Activated T-cell treated with anti-CD3 and anti-CD28 coated beads, Interleukin-2, amount 50 U/mL, for 72 hours (primary cell): ENCODE measurements at regions not wholly inside any gene's neighbourhood (a gene's known extent, or its start where the extent isn't known, plus 50 kb on each side); places are given as distances from the start of the nearest gene placed in this dataset.

ENCODE experiments used
- ATAC-seq, 2 donors: fragments of 150-1000 bp; cut with Tn5 transposase; replicated peaks in 1 of 2; 2 replicates each; pipeline ENCODE4 v1.10.0; 2021; ENCODE audit warnings: moderate library complexity in 2 of 2, mild to moderate bottlenecking in 1 of 2
- DNase-seq, 2 donors: peaks; one replicate each; pipeline ENCODE4 v3.0.0; 2021 to 2022; ENCODE audit warnings: mixed read lengths in 1 of 2
- H3K27ac Mint-ChIP-seq: one replicate; pipeline ENCODE4 v1.8.0; 2022; ENCODE audit warnings: mild to moderate bottlenecking, moderate library complexity, mixed read lengths
- H3K27me3 Mint-ChIP-seq: one replicate; pipeline ENCODE4 v1.8.0; 2022; ENCODE audit warnings: low read depth, mixed read lengths
- H3K36me3 Mint-ChIP-seq, 2 donors: one replicate each; pipeline ENCODE4 v1.8.0; 2022; ENCODE audit warnings: mixed read lengths in 2 of 2, mild to moderate bottlenecking in 1 of 2; ENCODE audit not compliant: insufficient read depth in 2 of 2
- H3K4me1 Mint-ChIP-seq: one replicate; pipeline ENCODE4 v1.8.0; 2022; ENCODE audit warnings: low read depth, mixed read lengths
- H3K4me3 Mint-ChIP-seq, 2 donors: one replicate each; pipeline ENCODE4 v1.8.0; 2022; ENCODE audit warnings: mild to moderate bottlenecking in 2 of 2, mixed read lengths in 2 of 2, moderate library complexity in 2 of 2
- H3K9me3 Mint-ChIP-seq, 2 donors: one replicate each; pipeline ENCODE4 v1.8.0; 2022; ENCODE audit warnings: mixed read lengths in 2 of 2

- no peak for ATAC-seq
- Mint-ChIP-seq H3K4me3 (no peak overlapping the region), H3K9me3 (peaks cover 10 to 14% of the 10 kb centered on the region in 2 donors), H3K4me1 (no peaks in the 10 kb centered on the region), H3K27me3 (no peaks in the 10 kb centered on the region), H3K27ac (no peak overlapping the region), H3K36me3 (peaks cover 5 to 20% of the 10 kb centered on the region in 2 donors)
- no peak for DNase-seq
These were observed 328.5 kb downstream of the CDH26 start for GRCh38 chr20:60286764-60287163.

- Mint-ChIP-seq H3K4me3 (no peak overlapping the region), H3K9me3 (peaks cover 11 to 14% of the 10 kb centered on the region in 2 donors), H3K4me1 (peaks cover 5% of the 10 kb centered on the region), H3K27ac (no peak overlapping the region), H3K36me3 (peaks cover 6 to 17% of the 10 kb centered on the region in 2 donors), H3K27me3 (no peaks in the 10 kb centered on the region)
- ATAC-seq = no peak
- no peak for DNase-seq
These were observed 330.7 kb downstream of the CDH26 start for GRCh38 chr20:60288945-60289344.

- H3K9me3 Mint-ChIP-seq = peaks cover 14% of the 10 kb centered on the region in 2 donors
- H3K36me3 Mint-ChIP-seq = peaks cover 9 to 14% of the 10 kb centered on the region in 2 donors
- no peak overlapping the region for H3K27ac Mint-ChIP-seq
- DNase-seq = no peak
- H3K4me1 Mint-ChIP-seq = peaks cover 5% of the 10 kb centered on the region
- no peak overlapping the region for H3K4me3 Mint-ChIP-seq
- no peak for ATAC-seq
- H3K27me3 Mint-ChIP-seq = no peaks in the 10 kb centered on the region
These were observed 333.8 kb downstream of the CDH26 start for GRCh38 chr20:60292001-60292520.

DNA sequence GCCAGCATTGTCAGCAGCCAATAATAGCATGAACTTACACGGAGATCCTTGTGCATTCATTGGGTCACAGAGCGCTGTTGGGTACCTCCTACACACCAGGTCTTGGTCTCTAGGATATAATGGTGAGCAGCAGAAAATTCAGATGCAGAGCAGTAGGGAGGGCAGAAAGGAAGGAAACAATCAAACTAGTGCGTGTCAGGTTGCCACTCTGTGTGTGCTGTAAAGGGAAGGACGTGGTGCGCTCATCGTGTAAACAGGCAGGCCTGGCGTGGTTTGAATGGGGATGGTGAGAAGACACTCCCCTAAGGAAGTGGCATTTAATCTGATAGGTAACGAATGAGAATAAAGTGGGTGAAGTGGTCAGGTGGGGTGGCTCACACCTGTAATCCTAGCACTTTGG is 336.4 kb downstream of the CDH26 start:
- DNase-seq (no peak), ATAC-seq (no peak)
- Mint-ChIP-seq H3K4me3 (no peak overlapping the region), H3K4me1 (peaks cover 5% of the 10 kb centered on the region), H3K9me3 (peaks cover 12 to 14% of the 10 kb centered on the region in 2 donors), H3K36me3 (peaks cover 9 to 14% of the 10 kb centered on the region in 2 donors), H3K27ac (no peak overlapping the region), H3K27me3 (no peaks in the 10 kb centered on the region)

DNA sequence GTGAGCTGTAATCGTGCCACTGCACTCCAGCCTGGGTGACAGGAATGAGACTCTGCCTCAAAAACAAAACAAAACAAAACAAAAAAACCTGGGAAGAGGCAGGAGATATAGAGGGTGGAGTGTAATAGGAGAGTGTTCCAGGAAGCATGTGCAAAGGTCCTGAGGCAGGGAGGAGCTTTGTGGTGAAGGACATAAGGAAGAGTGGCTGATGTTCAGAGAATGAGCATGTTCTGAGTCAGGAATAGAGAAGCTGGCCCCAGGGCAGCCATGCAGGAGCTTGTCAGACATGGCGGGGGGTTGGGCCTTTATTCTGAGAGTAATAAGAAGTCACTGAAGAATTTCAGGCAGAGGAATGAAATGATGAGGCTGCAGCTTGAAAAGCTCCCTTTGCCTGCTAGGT is 337.0 kb downstream of the CDH26 start:
- H3K27me3 Mint-ChIP-seq = no peaks in the 10 kb centered on the region
- no peak overlapping the region for H3K27ac Mint-ChIP-seq
- H3K9me3 Mint-ChIP-seq = peaks cover 12 to 13% of the 10 kb centered on the region in 2 donors
- DNase-seq = no peak
- H3K36me3 Mint-ChIP-seq = peaks cover 9 to 14% of the 10 kb centered on the region in 2 donors
- H3K4me3 Mint-ChIP-seq = no peak overlapping the region
- no peak for ATAC-seq
- peaks cover 5% of the 10 kb centered on the region for H3K4me1 Mint-ChIP-seq

DNA sequence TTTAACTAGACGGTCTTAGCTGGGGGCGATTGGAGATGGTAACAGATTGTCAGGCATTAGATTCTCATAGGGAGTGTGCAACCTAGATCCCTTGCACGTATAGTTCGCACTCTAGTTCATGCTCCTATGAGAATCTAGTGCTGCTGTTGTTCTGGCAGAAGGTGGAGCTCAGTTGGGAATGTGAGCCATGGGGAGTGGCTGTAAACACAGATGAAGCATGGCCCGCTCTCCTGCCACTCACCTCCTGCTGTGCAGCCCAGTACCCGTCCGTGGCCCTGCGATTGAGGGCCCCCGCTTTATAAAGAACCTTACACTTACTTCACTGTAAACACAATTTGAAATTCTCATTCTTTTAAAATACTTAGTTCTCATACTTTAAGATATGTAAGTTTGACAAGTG is 339.4 kb downstream of the CDH26 start:
- no peak overlapping the region for H3K4me3 Mint-ChIP-seq
- peaks cover 0 to 2% of the 10 kb centered on the region in 2 donors for H3K36me3 Mint-ChIP-seq
- H3K9me3 Mint-ChIP-seq = peaks cover 0 to 3% of the 10 kb centered on the region in 2 donors
- no peak for DNase-seq
- no peak for ATAC-seq
- H3K27me3 Mint-ChIP-seq = no peaks in the 10 kb centered on the region
- H3K4me1 Mint-ChIP-seq = no peaks in the 10 kb centered on the region
- no peak overlapping the region for H3K27ac Mint-ChIP-seq

DNA sequence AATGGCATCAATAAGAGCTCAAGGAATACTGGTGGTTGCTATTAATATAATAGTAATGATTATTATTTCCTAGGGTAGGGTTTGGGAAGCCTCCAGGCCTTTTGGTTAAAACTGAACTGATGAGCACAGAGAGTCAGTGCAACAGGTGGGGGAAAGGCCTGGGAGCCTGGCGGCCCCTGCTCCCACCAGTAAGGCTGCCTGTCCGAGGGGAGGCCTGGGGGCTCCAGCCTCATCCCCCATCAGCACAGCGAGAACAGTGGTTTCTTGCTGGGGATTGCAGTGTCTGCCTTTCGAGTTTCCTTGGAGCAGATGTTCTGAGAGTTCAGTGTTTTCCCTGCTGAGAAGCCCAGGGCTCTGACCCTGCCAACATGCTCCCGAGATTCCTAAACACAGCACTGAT is 340.4 kb downstream of the CDH26 start:
- DNase-seq = no peak
- ATAC-seq = no peak
- H3K9me3 Mint-ChIP-seq = peaks cover 0 to 3% of the 10 kb centered on the region in 2 donors
- no peak overlapping the region for H3K4me3 Mint-ChIP-seq
- no peaks in the 10 kb centered on the region for H3K4me1 Mint-ChIP-seq
- H3K36me3 Mint-ChIP-seq = peaks cover 0 to 2% of the 10 kb centered on the region in 2 donors
- H3K27me3 Mint-ChIP-seq = no peaks in the 10 kb centered on the region
- H3K27ac Mint-ChIP-seq = no peak overlapping the region

- Mint-ChIP-seq H3K27me3 (no peaks in the 10 kb centered on the region), H3K9me3 (no peaks in the 10 kb centered on the region), H3K27ac (no peak overlapping the region), H3K4me1 (no peaks in the 10 kb centered on the region), H3K4me3 (no peak overlapping the region), H3K36me3 (no peaks in the 10 kb centered on the region)
- no peak for ATAC-seq
- no peak for DNase-seq
These were observed 341.7 kb downstream of the CDH26 start for GRCh38 chr20:60299951-60300350.

- H3K4me3 Mint-ChIP-seq = no peak overlapping the region
- no peaks in the 10 kb centered on the region for H3K27me3 Mint-ChIP-seq
- no peak for DNase-seq
- no peak overlapping the region for H3K27ac Mint-ChIP-seq
- H3K4me1 Mint-ChIP-seq = no peaks in the 10 kb centered on the region
- ATAC-seq = no peak
- no peaks in the 10 kb centered on the region for H3K36me3 Mint-ChIP-seq
- H3K9me3 Mint-ChIP-seq = no peaks in the 10 kb centered on the region
These were observed 342.2 kb downstream of the CDH26 start for GRCh38 chr20:60300374-60300773.

- H3K4me3 Mint-ChIP-seq = no peak overlapping the region
- no peaks in the 10 kb centered on the region for H3K9me3 Mint-ChIP-seq
- no peak overlapping the region for H3K27ac Mint-ChIP-seq
- no peaks in the 10 kb centered on the region for H3K36me3 Mint-ChIP-seq
- ATAC-seq (no peak), DNase-seq (no peak)
- no peaks in the 10 kb centered on the region for H3K4me1 Mint-ChIP-seq
- no peaks in the 10 kb centered on the region for H3K27me3 Mint-ChIP-seq
These were observed 344.7 kb downstream of the CDH26 start for GRCh38 chr20:60302875-60303274.

- ATAC-seq (no peak), DNase-seq (no peak)
- no peaks in the 10 kb centered on the region for H3K9me3 Mint-ChIP-seq
- no peaks in the 10 kb centered on the region for H3K36me3 Mint-ChIP-seq
- H3K4me3 Mint-ChIP-seq = no peak overlapping the region
- no peak overlapping the region for H3K27ac Mint-ChIP-seq
- no peaks in the 10 kb centered on the region for H3K27me3 Mint-ChIP-seq
- H3K4me1 Mint-ChIP-seq = no peaks in the 10 kb centered on the region
These were observed 345.9 kb downstream of the CDH26 start for GRCh38 chr20:60304026-60304590.

DNA sequence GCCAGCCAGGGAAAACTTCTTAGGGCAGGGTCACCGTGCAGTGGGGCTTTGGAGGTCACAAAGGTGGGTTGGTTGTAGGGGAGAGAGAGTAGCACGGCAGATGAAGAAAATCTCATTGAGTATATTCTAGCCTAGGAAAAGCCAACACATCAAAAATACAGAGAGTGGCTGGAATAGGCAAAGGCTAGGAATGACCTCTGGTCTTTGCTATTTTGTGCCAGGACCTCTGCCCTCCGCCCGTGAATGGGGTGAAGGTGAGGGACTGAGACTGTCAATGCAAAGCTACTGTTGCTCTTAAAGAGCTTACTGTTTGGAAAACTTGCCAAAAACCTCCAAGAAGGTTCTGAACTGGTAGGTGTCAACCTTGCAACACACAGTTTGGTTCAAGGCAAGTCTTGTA is 346.7 kb downstream of the CDH26 start:
- Mint-ChIP-seq H3K36me3 (no peaks in the 10 kb centered on the region), H3K27me3 (no peaks in the 10 kb centered on the region), H3K27ac (no peak overlapping the region), H3K9me3 (no peaks in the 10 kb centered on the region), H3K4me1 (no peaks in the 10 kb centered on the region), H3K4me3 (no peak overlapping the region)
- ATAC-seq (no peak), DNase-seq (no peak)

GRCh38 chr20:60306105-60306504 is 347.9 kb downstream of the CDH26 start:
- Mint-ChIP-seq H3K27me3 (no peaks in the 10 kb centered on the region), H3K9me3 (no peaks in the 10 kb centered on the region), H3K27ac (no peak overlapping the region), H3K4me1 (no peaks in the 10 kb centered on the region), H3K4me3 (no peak overlapping the region), H3K36me3 (no peaks in the 10 kb centered on the region)
- DNase-seq = no peak
- no peak for ATAC-seq

GRCh38 chr20:60306551-60306950 is 348.3 kb downstream of the CDH26 start:
- Mint-ChIP-seq H3K27ac (no peak overlapping the region), H3K9me3 (no peaks in the 10 kb centered on the region), H3K4me3 (no peak overlapping the region), H3K36me3 (no peaks in the 10 kb centered on the region), H3K27me3 (no peaks in the 10 kb centered on the region), H3K4me1 (no peaks in the 10 kb centered on the region)
- DNase-seq = no peak
- ATAC-seq = no peak
